ENCODE measurements at regions not wholly inside any gene's neighbourhood (a gene's known extent, or its start where the extent isn't known, plus 50 kb on each side); places are given as distances from the start of the nearest gene placed in this dataset.

DNA sequence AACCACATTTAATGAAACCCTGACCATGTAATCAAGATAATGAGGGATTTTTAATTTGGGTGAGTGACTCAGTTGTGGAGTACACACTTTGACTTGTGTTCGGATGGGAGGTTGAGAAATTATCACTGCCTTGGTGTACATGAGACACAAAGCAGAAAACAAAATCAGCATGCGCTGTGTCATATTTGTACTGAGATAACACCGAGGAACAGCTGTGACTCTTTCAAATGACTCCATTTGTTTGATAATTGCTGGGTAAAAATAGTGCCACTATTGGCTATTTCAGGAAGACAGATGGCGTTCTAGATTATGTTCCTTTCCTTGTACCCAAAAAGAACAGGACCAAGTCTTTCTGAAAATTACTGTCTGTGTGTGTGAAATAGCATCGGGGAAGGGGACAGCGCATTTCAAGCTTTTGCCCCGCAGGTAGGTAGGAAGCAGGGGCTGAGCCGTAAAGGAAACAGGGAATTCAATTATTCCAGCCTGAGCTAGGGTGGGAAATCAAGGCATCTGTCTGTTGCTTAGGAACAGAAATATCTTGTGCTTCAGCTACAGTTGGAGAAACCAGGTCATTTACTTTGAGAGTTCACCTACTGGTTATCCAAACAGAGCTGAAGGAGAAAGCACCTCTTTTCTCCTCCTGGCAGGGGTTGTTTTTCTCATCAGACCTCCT lies 114.3 kb downstream of the SNAPC1 start:
- Histone ChIP-seq H3K9me3 (no peaks in the 10 kb centered on the region), H3K4me3 (no peak overlapping the region), H3K36me3 (no peaks in the 10 kb centered on the region), H3K27me3 (peaks cover 5% of the 10 kb centered on the region), H3K4me1 (no peaks in the 10 kb centered on the region), H3K27ac (no peak overlapping the region)
- intact Hi-C loops (cut with DNase I) = no loop called here
- TF ChIP-seq CTCF (IDR thresholded peaks at IDR 0.05) = no peak
- DNase-seq (no peak), ATAC-seq (no peak)

DNA sequence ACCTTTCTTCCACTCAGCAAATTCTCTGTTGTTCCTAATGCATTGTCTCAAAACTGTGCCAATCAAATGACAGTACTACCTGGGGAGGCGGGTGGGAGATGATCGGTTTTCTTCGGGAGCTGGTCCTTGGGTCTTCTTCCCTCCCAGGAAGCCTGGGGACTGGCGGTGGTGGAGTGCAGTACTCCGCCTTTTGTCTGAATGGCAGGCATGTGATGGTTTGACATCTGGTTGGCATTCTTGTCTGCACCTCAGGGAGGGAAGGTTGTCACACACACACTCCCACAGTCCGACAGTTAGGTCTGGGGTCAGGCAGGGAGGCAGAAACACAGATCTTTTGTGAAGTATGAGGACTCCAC lies 114.8 kb downstream of the SNAPC1 start:
- ATAC-seq (no peak), DNase-seq (no peak)
- H3K27ac ChIP-seq = no peak overlapping the region
- no peaks in the 10 kb centered on the region for H3K4me1 ChIP-seq
- no peaks in the 10 kb centered on the region for H3K9me3 ChIP-seq
- TF ChIP-seq CTCF (IDR thresholded peaks at IDR 0.05) = no peak
- intact Hi-C loops (cut with DNase I) = no loop called here
- no peak overlapping the region for H3K4me3 ChIP-seq
- H3K27me3 ChIP-seq = peaks cover 5% of the 10 kb centered on the region
- H3K36me3 ChIP-seq = no peaks in the 10 kb centered on the region

DNA sequence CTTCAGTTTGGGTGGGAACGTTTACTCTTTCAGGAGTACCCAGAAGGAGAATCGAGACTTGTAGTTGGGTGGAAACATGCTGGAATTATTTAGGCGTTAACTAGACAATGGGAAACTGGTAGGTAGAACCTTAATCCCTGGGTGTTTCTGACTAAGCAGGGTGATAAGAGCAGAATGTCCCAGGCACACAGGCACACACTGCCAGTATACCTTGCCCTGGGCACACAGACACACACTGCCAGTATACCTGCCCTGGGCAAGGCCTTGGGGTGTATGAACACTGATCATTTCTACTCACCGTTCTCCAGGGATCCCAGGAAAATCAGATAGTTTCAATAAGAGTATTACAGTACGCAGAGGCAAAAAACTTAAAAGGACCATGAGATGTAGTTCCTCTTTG lies 115.5 kb downstream of the SNAPC1 start:
- Histone ChIP-seq H3K4me3 (no peak overlapping the region), H3K36me3 (no peaks in the 10 kb centered on the region), H3K9me3 (no peaks in the 10 kb centered on the region), H3K27me3 (peaks cover 5% of the 10 kb centered on the region), H3K4me1 (no peaks in the 10 kb centered on the region), H3K27ac (no peak overlapping the region)
- ATAC-seq (no peak), DNase-seq (no peak)
- intact Hi-C loops (cut with DNase I) = no loop called here
- no peak for TF ChIP-seq CTCF (IDR thresholded peaks at IDR 0.05)

DNA sequence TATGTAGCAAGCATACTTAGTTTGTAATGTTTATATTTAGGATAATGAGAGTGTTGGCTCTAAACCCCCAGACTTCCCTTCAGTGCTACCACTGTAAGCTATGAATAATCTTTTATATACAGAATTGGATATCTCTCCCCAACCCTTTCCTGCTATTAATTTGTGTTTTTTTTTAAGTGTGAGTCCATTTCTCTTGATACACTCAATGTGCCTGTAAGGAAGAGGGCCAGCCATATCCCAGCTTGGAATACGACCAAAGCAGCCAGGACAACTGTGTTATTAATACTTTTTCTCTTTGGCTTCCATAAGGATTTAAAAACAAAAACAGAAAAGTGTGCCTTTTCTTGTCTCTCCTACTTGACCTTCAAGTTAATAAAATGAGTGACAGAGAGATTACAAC lies 116.7 kb downstream of the SNAPC1 start:
- intact Hi-C loops (cut with DNase I) = no loop called here
- no peaks in the 10 kb centered on the region for H3K4me1 ChIP-seq
- no peak for TF ChIP-seq CTCF (IDR thresholded peaks at IDR 0.05)
- no peaks in the 10 kb centered on the region for H3K36me3 ChIP-seq
- H3K4me3 ChIP-seq = no peak overlapping the region
- peaks cover 5% of the 10 kb centered on the region for H3K27me3 ChIP-seq
- DNase-seq (no peak), ATAC-seq (no peak)
- no peaks in the 10 kb centered on the region for H3K9me3 ChIP-seq
- H3K27ac ChIP-seq = no peak overlapping the region

GRCh38 chr14:61881046-61881445 lies 118.8 kb downstream of the SNAPC1 start:
- DNase-seq (no peak), ATAC-seq (no peak)
- no peaks in the 10 kb centered on the region for H3K9me3 ChIP-seq
- intact Hi-C loops (cut with DNase I) = no loop called here
- no peaks in the 10 kb centered on the region for H3K4me1 ChIP-seq
- TF ChIP-seq CTCF (IDR thresholded peaks at IDR 0.05) = no peak
- peaks cover 5% of the 10 kb centered on the region for H3K27me3 ChIP-seq
- H3K27ac ChIP-seq = no peak overlapping the region
- H3K36me3 ChIP-seq = no peaks in the 10 kb centered on the region
- H3K4me3 ChIP-seq = no peak overlapping the region

DNA sequence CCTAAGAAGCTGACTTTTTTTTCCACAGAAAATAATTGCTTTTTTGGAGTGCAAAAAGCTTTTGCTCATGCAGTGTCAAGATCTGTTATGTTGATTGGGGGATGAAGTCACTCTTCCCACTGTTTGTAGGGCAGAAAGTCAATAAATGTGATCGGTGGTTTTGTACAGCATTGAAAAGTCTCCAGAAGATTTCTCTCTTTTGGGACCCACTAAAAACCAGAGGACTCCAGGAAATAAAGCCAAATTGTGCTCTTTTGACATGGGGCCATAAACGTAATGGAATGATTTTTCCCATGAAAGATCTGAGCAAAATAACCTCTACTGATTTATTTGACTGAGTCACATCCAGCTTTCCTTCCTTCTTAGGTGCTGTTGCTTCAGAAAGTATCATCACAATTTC lies 122.5 kb downstream of the SNAPC1 start:
- intact Hi-C loops (cut with DNase I) = no loop called here
- no peak for DNase-seq

More for the DNA sequence above, 122.5 kb downstream of the SNAPC1 start:
- no peak for ATAC-seq
- H3K9me3 ChIP-seq = no peaks in the 10 kb centered on the region
- no peak overlapping the region for H3K4me3 ChIP-seq
- no peaks in the 10 kb centered on the region for H3K27me3 ChIP-seq
- H3K4me1 ChIP-seq = no peaks in the 10 kb centered on the region
- TF ChIP-seq CTCF (IDR thresholded peaks at IDR 0.05) = no peak
- no peak overlapping the region for H3K27ac ChIP-seq
- H3K36me3 ChIP-seq = no peaks in the 10 kb centered on the region

All from upper lobe of right lung (tissue), 1 donor.